Upper lobe of right lung (tissue), 1 donor: ENCODE measurements at regions not wholly inside any gene's neighbourhood (a gene's known extent, or its start where the extent isn't known, plus 50 kb on each side); places are given as distances from the start of the nearest gene placed in this dataset.
"Not testable (repeated sequence)": the region's sequence is repeated elsewhere in the genome, so short reads cannot be mapped to it uniquely, and the experiment has no call there.

ENCODE experiments used
- ATAC-seq: fragments of 200-7000 bp; cut with Tn5 transposase; one replicate; pipeline ENCODE4 v1.9.1; 2020; ENCODE audit warnings: mild to moderate bottlenecking, moderate library complexity
- DNase-seq: peaks from one replicate; pipeline ENCODE4 v3.0.0-alpha.2; 2020
- H3K27ac ChIP-seq: fragments of 200-600 bp; one replicate; pipeline ENCODE4 v1.8.0; 2022
- H3K27me3 ChIP-seq: fragments of 200-600 bp; one replicate; pipeline ENCODE4 v1.8.0; 2022; ENCODE audit warnings: mild to moderate bottlenecking
- H3K36me3 ChIP-seq: fragments of 200-600 bp; one replicate; pipeline ENCODE4 v1.8.0; 2022
- H3K4me1 ChIP-seq: fragments of 200-600 bp; one replicate; pipeline ENCODE4 v1.8.0; 2022
- H3K4me3 ChIP-seq: fragments of 200-600 bp; one replicate; pipeline ENCODE4 v1.8.0; 2022; ENCODE audit warnings: mild to moderate bottlenecking
- H3K9me3 ChIP-seq: fragments of 200-600 bp; one replicate; pipeline ENCODE4 v1.8.0; 2022
- intact Hi-C: fragments of 100-400 bp; cut with DNase I; formaldehyde crosslinking; loops from one replicate; pipeline ENCODE4 v1.11.0; 2022
- donor health status: DM: no; HTN: yes; CAD: no; lungs with severe emphysema.

DNA sequence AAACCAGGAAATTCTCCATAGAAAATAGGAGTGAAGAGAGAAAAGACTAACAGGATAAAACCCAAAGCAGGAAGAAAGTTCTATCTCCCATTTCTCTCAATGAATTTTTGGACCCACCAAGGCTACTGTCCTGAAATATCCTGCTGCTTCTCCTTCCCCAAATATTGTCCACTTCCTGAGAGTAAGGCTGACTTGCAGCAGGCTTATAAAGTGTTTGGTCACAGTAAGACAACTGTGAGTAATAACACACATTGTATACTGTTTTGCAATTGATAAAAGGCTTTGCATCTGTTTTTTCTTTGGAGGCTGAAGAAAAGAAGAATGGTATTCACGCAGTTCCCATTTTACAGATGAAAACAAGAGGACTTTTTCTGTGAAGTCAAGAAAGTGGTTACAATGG is 52.8 kb downstream of the FOXD4L6 start:
- H3K36me3 ChIP-seq, DNase-seq, intact Hi-C loops, H3K4me1 ChIP-seq, ATAC-seq, H3K9me3 ChIP-seq, H3K4me3 ChIP-seq, H3K27ac ChIP-seq: not testable (repeated sequence)
- peaks cover 22% of the 10 kb centered on the region for H3K27me3 ChIP-seq

DNA sequence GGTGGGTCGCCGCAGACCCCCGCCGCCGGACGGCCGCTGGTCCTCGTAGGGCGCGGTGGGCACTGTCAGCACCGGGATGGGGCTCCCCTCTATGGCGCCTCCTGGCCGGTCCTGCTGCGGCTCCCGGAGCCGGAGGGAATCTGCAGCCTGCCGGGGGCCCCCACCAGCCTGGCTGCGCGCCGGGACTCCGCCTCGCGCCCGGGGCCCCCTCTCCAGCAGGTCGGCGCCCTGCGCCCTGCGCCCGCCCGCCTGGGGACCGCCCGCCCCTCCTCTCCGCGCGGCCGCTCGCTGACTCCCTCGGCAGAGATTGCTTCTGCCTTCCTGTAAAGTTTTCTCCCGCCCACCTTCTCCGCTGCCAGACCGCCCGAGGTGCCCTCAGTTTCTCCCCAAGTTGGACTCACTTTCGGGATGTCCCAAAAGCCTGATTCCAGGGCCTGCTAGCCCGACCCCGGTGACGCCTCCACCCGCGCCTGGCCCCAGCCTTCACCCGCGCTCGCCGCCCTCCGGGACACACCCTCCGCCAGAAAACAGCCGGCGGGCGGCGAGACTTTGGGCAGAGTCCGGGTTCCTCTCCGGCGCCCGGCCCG is 54.0 kb downstream of the FOXD4L6 start:
- peak; percentile 82 for DNase-seq
- H3K9me3 ChIP-seq, intact Hi-C loops, H3K36me3 ChIP-seq, H3K4me1 ChIP-seq, H3K27ac ChIP-seq: not testable (repeated sequence)
- ATAC-seq: peak; percentile 82
- Histone ChIP-seq H3K27me3 (peaks cover 22% of the 10 kb centered on the region), H3K4me3 (peak overlapping the region; percentile 58)

DNA sequence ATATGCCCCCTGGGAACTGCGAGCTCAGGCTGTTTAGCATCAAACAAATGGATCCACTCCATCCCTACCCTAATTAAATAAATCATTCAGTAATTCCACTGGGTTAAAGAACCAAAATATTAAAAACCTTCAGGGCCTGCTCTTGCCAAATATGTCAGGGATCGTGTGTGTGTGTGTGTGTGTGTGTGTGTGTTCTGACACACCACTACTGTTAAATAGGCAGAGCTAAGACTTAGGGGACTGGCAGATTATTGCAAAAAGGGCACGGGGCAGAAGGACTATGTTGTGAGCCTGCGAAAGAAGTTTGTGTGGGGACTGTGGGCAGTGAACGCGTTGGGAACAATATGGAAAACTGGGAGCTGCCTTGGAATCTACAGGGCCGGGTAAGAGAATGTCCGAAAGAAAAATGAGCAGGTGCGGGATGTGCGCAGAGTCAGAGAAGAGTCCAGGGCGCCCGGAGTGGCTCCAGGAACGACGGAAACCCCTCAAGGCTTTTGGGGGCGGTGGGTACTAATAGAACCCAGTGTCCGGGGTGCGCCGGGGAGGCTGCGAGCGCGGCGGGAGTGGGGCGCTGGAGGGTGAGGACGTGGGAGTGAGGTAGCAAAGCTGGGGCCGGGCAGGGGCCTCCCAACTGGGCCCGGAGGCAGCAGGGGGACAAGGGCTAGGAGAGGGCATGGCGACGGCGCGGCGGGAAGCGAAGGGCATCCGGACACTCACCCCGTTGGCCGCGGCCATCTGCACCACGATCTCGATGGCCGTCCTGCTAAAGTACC is 54.8 kb downstream of the FOXD4L6 start:
- H3K4me1 ChIP-seq, H3K36me3 ChIP-seq, H3K27ac ChIP-seq, intact Hi-C loops, H3K9me3 ChIP-seq: not testable (repeated sequence)
- DNase-seq (peak; percentile 61), ATAC-seq (peak; percentile 6)
- Histone ChIP-seq H3K27me3 (peaks cover 22% of the 10 kb centered on the region), H3K4me3 (peak overlapping the region; percentile 58)

DNA sequence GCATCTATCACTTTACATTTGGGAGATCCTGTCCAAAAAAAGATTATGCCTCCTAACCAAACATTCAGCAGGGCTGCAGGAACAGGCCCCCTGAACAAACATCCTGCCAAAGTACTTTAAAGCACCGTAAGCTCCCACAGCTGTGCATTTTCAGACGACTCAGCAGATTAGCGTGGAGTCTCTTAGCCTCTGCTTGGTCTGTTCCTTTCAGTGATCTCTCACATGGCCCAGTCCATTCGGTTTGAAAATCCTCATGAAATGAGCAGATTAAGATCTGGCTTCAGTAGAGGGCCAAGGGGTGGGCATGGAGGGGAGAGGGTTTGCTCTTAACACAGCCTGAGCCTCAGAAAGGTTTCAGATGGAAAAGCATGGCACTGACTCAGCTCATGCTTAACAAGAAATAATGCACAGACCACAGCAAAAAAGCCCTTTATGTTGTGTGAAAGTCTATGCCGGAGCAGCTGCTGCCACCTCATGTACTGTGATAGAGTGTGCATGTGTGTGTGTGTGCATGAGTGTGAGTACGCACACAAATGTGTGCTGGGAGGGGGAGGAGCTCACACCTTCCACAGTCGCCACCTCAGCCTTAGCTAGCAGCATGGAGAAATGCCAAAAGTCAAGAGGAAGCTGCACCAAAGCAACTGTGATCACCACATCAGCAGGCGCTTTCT is 64.2 kb downstream of the FOXD4L6 start:
- ATAC-seq: peak; percentile 74
- intact Hi-C loops: not testable (repeated sequence)

DNA sequence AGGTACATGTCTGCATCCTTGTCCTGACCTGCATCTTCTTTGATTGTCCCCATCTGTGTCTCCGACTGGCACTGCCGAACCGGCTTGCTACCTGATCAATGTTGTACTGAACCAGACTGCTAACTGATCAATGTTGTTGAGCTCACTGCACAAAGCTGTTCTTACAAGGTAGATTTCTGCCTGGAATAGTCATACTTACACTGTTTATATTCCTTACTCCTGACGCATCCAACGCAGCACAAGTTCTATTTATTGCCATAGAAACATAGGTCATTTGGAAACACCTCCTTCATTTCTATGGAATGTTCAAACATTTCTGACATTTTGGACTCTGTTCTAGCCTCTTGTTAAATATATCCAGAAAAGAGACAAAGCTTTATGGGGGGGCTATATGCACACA is 65.2 kb downstream of the FOXD4L6 start:
- ATAC-seq, intact Hi-C loops, DNase-seq, H3K4me1 ChIP-seq, H3K27me3 ChIP-seq, H3K9me3 ChIP-seq, H3K36me3 ChIP-seq, H3K27ac ChIP-seq, H3K4me3 ChIP-seq: not testable (repeated sequence)

More for the DNA sequence above, 64.2 kb downstream of the FOXD4L6 start:
- H3K4me1 ChIP-seq, H3K27ac ChIP-seq, H3K36me3 ChIP-seq, H3K27me3 ChIP-seq, DNase-seq, H3K9me3 ChIP-seq, H3K4me3 ChIP-seq: not testable (repeated sequence)

DNA sequence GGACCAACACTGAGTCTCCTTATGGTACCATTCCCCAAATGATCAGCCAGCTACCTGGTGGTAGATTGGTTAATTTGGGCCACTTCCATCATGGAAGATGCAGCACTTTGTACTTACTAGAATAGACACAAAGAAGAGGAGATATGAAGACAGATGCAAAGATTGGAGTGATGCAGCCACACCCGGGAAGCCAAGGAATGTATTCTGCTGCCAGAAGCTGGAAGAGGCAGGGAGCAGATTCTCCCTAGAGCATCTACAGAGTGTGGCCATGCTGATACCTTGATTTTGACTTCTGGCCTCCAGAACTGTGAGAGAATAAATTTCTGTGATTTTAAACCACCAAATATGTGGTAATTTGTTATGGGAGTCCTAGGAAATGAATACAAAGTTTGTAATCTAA is 68.9 kb downstream of the FOXD4L6 start:
- H3K4me1 ChIP-seq, ATAC-seq, DNase-seq, intact Hi-C loops, H3K9me3 ChIP-seq, H3K4me3 ChIP-seq, H3K27ac ChIP-seq, H3K27me3 ChIP-seq, H3K36me3 ChIP-seq: not testable (repeated sequence)

DNA sequence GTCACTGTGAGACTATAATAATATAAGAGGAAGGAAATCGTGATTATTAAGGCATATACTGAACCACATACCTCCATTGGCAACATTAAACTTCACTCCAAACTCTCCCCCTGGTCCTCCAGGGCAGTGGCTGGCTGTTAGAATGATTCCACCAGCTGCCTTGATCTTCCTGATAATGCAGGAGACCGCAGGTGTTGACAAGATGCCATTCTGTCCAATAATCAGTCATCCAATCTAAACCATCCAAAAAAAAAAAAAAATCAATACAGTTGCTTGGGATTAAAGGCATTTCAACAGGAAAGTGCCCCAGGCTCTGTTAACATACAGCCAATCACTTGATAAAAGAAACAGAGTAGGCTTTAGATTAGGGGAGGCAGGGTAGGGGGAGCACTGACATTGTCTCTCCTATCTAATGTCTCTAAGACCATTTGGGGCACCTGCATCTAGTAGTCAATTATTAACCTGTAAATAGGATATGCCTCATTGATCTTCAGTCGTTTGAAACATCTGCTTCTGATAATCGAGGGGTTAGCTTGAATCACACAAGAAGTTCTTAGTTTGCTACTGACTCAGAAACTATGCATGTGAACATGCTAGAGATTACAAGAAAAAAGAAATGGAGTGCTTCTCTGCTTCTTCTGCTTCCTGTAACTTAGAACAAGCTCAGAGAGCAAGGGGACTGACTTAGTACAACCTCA is 74.7 kb downstream of the FOXD4L6 start:
- ATAC-seq, H3K4me3 ChIP-seq, H3K9me3 ChIP-seq, intact Hi-C loops, H3K4me1 ChIP-seq, H3K27me3 ChIP-seq, H3K36me3 ChIP-seq, DNase-seq, H3K27ac ChIP-seq: not testable (repeated sequence)

DNA sequence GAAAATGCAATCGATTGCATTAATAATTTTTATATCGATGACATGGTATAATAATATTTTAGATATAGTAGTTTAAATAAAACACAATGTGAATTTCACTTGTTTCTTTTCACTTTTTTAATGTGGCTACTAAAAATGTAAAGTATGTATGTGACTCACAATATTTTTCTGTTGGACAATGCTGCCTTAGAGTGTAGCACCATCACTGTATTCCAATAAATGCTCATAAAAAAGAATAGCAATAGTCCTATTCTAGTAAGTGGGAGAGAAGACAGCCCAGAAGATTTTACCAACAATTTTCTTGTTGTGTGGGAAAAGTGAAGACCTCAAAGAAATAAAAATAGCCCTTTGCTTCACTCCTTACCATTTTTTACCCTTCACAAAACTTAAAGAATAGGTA is 79.8 kb downstream of the FOXD4L6 start:
- H3K27ac ChIP-seq, H3K27me3 ChIP-seq, H3K36me3 ChIP-seq, DNase-seq, H3K4me1 ChIP-seq, H3K9me3 ChIP-seq, intact Hi-C loops, H3K4me3 ChIP-seq, ATAC-seq: not testable (repeated sequence)

DNA sequence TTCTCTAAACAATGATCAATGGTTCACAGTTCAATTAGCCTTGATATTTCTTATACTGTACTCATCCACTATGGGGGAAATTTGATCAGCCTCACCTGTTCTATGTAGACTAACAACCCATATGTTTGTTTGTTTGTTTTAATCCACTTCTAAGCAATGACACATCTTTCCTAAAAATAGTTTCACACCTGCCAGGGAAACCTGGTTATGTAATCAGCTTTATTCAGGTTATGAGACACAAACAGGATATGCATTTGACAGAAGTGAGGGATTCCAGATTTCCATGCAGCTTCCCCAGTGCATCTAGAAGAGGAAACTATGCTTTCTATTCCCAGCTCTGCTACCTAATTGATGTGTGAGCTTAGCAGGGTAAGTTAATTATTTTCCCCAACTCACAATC is 80.7 kb downstream of the FOXD4L6 start:
- H3K4me3 ChIP-seq, H3K27me3 ChIP-seq, intact Hi-C loops, H3K27ac ChIP-seq, ATAC-seq, H3K9me3 ChIP-seq, H3K36me3 ChIP-seq, DNase-seq, H3K4me1 ChIP-seq: not testable (repeated sequence)

DNA sequence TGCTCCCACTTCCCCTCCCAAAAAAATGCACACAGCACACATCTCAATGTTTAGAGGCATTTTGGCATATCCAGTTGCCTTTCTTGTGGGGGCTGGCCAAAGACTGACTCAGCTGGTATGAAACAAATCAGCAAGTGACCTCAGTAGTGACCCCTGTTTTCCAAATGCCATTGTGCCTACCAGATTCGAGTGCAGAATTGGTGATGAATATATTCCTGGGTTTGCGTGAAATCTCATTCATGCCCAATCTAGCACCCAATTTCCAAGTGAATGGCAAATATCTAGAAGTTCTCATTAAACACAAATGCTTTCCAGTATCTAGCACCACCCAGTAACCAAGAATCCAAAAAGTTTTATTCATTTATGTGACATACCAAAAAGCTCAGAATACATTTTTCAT is 83.6 kb downstream of the FOXD4L6 start:
- ATAC-seq, H3K36me3 ChIP-seq, H3K27me3 ChIP-seq, H3K9me3 ChIP-seq, intact Hi-C loops, H3K4me1 ChIP-seq, H3K4me3 ChIP-seq, DNase-seq, H3K27ac ChIP-seq: not testable (repeated sequence)

DNA sequence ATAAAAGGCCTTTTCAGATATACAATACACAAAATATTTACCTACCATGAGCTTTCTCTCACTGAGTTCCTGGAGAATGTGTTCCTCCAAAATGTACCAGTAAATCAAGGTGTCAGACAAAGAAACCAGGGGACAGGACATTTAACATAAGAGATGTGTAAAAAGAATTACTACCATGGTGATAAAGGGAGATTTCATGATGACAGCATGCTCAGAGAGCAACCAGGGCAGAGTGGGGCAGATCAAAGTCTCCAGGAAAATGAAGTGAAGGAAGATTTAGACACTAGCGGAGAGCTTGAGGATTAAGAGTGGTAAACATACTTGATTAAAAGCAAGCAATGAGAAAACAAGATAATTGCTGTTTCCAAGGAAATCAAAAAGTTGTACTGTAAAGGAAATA is 85.0 kb downstream of the FOXD4L6 start:
- ATAC-seq, H3K9me3 ChIP-seq, H3K36me3 ChIP-seq, intact Hi-C loops, H3K27me3 ChIP-seq, H3K4me3 ChIP-seq, H3K27ac ChIP-seq, DNase-seq, H3K4me1 ChIP-seq: not testable (repeated sequence)

DNA sequence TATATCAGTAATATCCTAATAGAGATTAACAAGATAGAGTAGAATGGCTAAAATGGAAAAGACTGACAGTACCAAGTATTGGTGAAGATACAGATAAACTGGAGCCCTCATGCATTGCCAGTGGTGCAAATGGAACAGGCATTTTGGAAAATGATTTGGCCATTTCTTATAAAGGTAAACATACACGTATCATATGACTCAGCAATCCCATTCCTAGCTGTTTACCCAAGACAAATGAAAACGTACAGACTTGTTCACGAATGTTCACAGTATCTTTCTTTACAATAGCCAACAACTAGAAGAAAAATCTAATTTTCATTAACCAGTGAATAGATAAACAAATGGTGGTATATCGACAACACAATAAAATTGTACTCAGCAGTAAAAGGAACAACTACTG is 86.4 kb downstream of the FOXD4L6 start:
- H3K27me3 ChIP-seq, H3K9me3 ChIP-seq, H3K4me1 ChIP-seq, DNase-seq, intact Hi-C loops, H3K27ac ChIP-seq, ATAC-seq, H3K4me3 ChIP-seq, H3K36me3 ChIP-seq: not testable (repeated sequence)

DNA sequence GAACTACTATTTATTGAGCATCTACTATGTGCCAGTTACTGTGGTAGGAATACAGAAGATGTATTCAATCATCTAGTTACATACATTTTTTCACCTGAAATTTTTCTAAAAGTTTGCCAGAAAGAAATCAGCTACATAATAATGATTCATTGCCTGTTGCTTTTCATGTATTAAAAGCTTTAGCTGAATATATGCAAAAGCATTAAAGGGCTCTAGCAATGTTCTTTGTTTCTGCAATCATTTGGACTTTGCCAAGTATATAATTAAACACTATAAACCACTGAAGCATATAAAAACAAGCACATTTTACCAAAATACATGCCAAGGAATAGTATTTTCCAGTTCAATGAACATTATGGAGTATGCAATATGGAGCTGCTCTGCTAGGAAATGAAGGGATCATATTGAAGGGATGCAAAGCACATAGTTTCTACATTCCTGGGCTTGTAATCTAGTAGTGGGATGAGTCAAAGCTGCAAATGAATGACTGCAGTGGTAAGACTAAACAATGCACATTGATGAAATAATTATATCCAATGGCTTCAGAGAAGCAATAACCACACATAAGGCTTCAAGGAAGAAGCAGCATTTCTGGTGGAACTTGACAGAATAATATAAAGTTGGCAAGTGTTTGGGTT is 87.7 kb downstream of the FOXD4L6 start:
- H3K4me3 ChIP-seq, H3K9me3 ChIP-seq, H3K27ac ChIP-seq, intact Hi-C loops, H3K27me3 ChIP-seq, DNase-seq, H3K4me1 ChIP-seq, H3K36me3 ChIP-seq, ATAC-seq: not testable (repeated sequence)
